Skeletal muscle satellite cell (primary cell): ENCODE measurements at regions not wholly inside any gene's neighbourhood (a gene's known extent, or its start where the extent isn't known, plus 50 kb on each side); places are given as distances from the start of the nearest gene placed in this dataset.

Experiments used
- H3K27me3 ChIP-seq: 2 replicates; pipeline ENCODE4 v1.7.0; 2013; ENCODE audit warnings: low read length; ENCODE audit not compliant: control insufficient read depth, insufficient read depth
- H3K36me3 ChIP-seq: 2 replicates; pipeline ENCODE4 v1.7.0; 2013; ENCODE audit warnings: mild to moderate bottlenecking, control low read depth, low read length; ENCODE audit not compliant: insufficient read depth
- H3K4me1 ChIP-seq: 2 replicates; pipeline ENCODE4 v1.7.0; 2013; ENCODE audit warnings: low read length; ENCODE audit not compliant: control insufficient read depth, insufficient read depth
- H3K4me2 ChIP-seq: 2 replicates; pipeline ENCODE4 v1.7.0; 2013; ENCODE audit warnings: mild to moderate bottlenecking, low read length
- H3K4me3 ChIP-seq: 2 replicates; pipeline ENCODE4 v1.7.0; 2013; ENCODE audit warnings: low read length
- H3K9ac ChIP-seq: 2 replicates; pipeline ENCODE4 v1.7.0; 2013; ENCODE audit warnings: mild to moderate bottlenecking, low read depth, low read length, moderate library complexity
- H3K9me3 ChIP-seq: replicated peaks from 2 replicates; pipeline ENCODE4 v1.7.0; 2013; ENCODE audit warnings: mild to moderate bottlenecking, control low read depth, low read length

- no peaks in the 10 kb centered on the region for H3K9me3 ChIP-seq
- no peaks in the 10 kb centered on the region for H3K4me1 ChIP-seq
- no peaks in the 10 kb centered on the region for H3K27me3 ChIP-seq
- no peak overlapping the region for H3K9ac ChIP-seq
- no peak overlapping the region for H3K4me3 ChIP-seq
- H3K4me2 ChIP-seq: no peak overlapping the region
- H3K36me3 ChIP-seq: no peaks in the 10 kb centered on the region
Observed at GRCh38 chr2:199707593-199708185, 143.3 kb downstream of the FTCDNL1 start.

GRCh38 chr2:199705538-199705937 lies 145.5 kb downstream of the FTCDNL1 start:
- Histone ChIP-seq H3K9me3 (no peaks in the 10 kb centered on the region), H3K4me3 (no peak overlapping the region), H3K9ac (no peak overlapping the region), H3K4me2 (no peak overlapping the region), H3K27me3 (no peaks in the 10 kb centered on the region), H3K4me1 (no peaks in the 10 kb centered on the region), H3K36me3 (no peaks in the 10 kb centered on the region)

DNA sequence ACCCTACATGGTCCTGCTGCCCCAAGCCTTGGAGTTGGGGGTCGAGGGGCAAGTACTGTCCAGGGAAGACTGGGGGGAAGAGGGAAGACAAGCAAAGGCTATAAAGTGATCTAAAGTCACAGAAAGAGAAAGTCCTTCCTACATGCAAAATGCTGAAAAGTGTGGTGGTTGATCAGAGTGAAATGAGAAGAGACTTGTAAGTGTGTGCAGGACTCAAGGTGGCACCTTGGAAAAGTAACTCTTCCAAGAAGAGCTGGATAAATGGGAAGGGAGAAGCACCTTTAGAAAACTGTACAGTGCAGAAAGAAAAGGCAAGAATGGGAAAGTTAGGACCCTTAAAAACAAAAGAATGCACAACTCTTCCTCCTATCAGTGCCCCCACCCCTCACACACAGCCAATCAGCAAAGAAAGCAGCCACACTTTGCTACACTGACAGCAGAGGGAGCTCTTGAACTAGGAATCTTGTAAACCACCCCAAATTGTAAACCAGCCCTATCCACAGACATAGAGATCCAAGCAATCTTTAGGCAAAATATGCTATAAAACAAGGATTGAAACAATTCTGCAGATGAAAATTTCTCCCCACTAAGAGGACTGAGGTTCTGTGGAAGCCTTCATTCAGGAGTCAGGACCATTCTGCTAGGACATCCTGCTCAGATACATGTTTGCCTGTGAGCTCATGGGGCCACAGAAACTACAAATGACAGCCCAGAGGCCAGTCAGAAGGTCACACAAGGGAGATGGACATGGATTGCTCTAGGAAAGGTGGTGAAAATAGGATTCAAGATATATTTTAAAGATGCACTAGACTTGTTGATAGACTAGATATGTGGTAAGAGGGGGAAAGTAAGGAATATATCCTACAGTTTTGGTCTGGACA lies 146.4 kb downstream of the FTCDNL1 start:
- Histone ChIP-seq H3K4me2 (no peak overlapping the region), H3K9me3 (no peaks in the 10 kb centered on the region), H3K4me1 (no peaks in the 10 kb centered on the region), H3K27me3 (no peaks in the 10 kb centered on the region), H3K4me3 (no peak overlapping the region), H3K36me3 (no peaks in the 10 kb centered on the region), H3K9ac (no peak overlapping the region)

GRCh38 chr2:199703199-199703598 lies 147.8 kb downstream of the FTCDNL1 start:
- Histone ChIP-seq H3K4me2 (no peak overlapping the region), H3K4me1 (no peaks in the 10 kb centered on the region), H3K9me3 (no peaks in the 10 kb centered on the region), H3K9ac (no peak overlapping the region), H3K36me3 (no peaks in the 10 kb centered on the region), H3K27me3 (no peaks in the 10 kb centered on the region), H3K4me3 (no peak overlapping the region)

- Histone ChIP-seq H3K9ac (no peak overlapping the region), H3K27me3 (peaks cover 5% of the 10 kb centered on the region), H3K36me3 (no peaks in the 10 kb centered on the region), H3K4me1 (no peaks in the 10 kb centered on the region), H3K9me3 (no peaks in the 10 kb centered on the region), H3K4me2 (no peak overlapping the region), H3K4me3 (no peak overlapping the region)
Observed at GRCh38 chr2:199697469-199697868, 153.5 kb downstream of the FTCDNL1 start.

DNA sequence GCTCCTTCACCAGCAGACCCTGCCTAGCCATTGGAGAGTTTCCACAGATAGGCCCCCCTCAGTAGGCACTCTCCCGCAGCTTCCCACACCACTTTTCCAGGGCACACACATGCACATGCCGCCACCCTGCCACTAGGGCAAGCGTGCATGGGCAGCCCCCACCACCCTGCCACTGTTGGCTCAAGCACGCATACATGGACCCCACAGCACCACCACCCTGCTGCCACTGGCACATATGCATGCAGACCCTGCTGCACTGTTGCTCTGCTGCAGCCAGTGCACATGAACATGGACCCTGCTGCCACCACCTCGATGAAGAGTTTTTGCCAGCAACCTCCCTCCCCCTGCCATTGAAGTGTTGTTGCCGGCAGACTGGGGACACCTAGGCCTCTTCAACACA lies 154.9 kb downstream of the FTCDNL1 start:
- H3K9me3 ChIP-seq: no peaks in the 10 kb centered on the region
- H3K4me3 ChIP-seq: no peak overlapping the region
- H3K4me1 ChIP-seq: no peaks in the 10 kb centered on the region
- peaks cover 5% of the 10 kb centered on the region for H3K27me3 ChIP-seq
- H3K9ac ChIP-seq: no peak overlapping the region
- H3K4me2 ChIP-seq: no peak overlapping the region
- H3K36me3 ChIP-seq: no peaks in the 10 kb centered on the region

DNA sequence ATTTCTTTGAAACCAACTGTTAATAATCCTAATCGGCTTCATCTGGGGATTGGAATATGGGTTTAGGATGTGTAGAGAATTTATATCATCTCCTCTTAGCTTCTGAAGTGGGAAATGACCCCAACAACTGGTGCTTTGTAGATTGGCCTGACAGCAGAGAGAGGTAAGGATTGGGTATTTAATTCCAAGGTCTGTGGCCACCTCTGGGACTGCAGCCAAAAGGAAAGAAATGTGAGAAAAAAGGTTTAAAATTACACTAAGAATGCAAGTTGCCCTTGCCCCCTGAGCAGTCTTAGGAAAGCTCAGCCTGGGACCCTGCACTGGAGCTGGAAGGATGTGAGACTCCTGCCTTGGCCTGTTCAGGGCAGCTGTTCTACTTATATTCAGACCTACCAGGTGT lies 157.1 kb downstream of the FTCDNL1 start:
- no peak overlapping the region for H3K4me3 ChIP-seq
- H3K9ac ChIP-seq: no peak overlapping the region
- H3K36me3 ChIP-seq: no peaks in the 10 kb centered on the region
- peaks cover 5% of the 10 kb centered on the region for H3K27me3 ChIP-seq
- no peaks in the 10 kb centered on the region for H3K4me1 ChIP-seq
- no peak overlapping the region for H3K4me2 ChIP-seq
- H3K9me3 ChIP-seq: no peaks in the 10 kb centered on the region

DNA sequence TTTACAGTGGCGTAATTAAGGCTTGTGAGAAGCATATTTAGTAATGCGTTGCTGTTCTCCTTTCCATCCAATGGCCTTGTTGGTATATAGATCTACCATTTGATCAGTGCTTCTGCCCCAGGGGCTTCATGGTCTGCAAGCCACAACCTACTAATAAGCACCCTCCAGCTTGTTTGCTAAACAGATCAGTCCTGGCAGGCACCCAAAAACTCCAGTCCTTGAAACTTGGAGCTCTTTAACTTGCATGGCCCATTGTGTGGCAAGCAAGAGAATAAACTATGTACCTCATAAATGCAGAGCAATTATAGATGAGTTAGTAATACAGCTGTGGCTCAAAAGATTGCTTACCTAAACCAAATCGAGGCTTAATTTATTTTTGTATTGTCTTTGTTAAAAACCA lies 158.5 kb downstream of the FTCDNL1 start:
- no peak overlapping the region for H3K4me3 ChIP-seq
- no peaks in the 10 kb centered on the region for H3K9me3 ChIP-seq
- no peak overlapping the region for H3K9ac ChIP-seq
- no peaks in the 10 kb centered on the region for H3K4me1 ChIP-seq
- H3K27me3 ChIP-seq: peaks cover under 1% of the 10 kb centered on the region
- H3K4me2 ChIP-seq: no peak overlapping the region
- H3K36me3 ChIP-seq: no peaks in the 10 kb centered on the region

DNA sequence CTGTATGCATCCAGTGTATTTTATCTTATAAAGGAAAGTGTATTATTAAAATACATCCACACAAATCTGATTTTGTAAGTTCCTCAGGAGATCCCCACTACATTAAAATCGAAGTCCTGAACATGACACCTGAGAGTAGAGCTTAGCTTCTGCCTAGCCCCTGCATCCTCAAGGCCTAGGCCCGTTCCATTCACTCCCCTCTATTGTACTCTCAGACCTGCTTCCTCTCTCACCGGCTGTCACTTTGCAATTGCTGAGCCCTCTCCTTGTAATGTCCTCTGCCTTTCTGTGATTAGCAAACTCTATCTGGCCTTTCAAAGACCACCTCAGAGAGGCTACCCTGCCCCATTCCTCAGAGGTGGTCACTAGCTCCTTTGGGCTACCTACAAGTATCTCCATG lies 160.8 kb downstream of the FTCDNL1 start:
- Histone ChIP-seq H3K4me1 (no peaks in the 10 kb centered on the region), H3K4me3 (no peak overlapping the region), H3K9me3 (no peaks in the 10 kb centered on the region), H3K9ac (no peak overlapping the region), H3K27me3 (no peaks in the 10 kb centered on the region), H3K4me2 (no peak overlapping the region), H3K36me3 (no peaks in the 10 kb centered on the region)

- no peak overlapping the region for H3K4me2 ChIP-seq
- no peak overlapping the region for H3K4me3 ChIP-seq
- H3K36me3 ChIP-seq: no peaks in the 10 kb centered on the region
- no peaks in the 10 kb centered on the region for H3K9me3 ChIP-seq
- H3K9ac ChIP-seq: no peak overlapping the region
- no peaks in the 10 kb centered on the region for H3K4me1 ChIP-seq
- H3K27me3 ChIP-seq: no peaks in the 10 kb centered on the region
Observed at GRCh38 chr2:199685669-199686068, 165.3 kb downstream of the FTCDNL1 start.

- no peaks in the 10 kb centered on the region for H3K27me3 ChIP-seq
- no peak overlapping the region for H3K4me2 ChIP-seq
- no peaks in the 10 kb centered on the region for H3K36me3 ChIP-seq
- H3K9me3 ChIP-seq: no peaks in the 10 kb centered on the region
- H3K9ac ChIP-seq: no peak overlapping the region
- H3K4me3 ChIP-seq: no peak overlapping the region
- no peaks in the 10 kb centered on the region for H3K4me1 ChIP-seq
Observed at GRCh38 chr2:199684832-199685231, 166.2 kb downstream of the FTCDNL1 start.

- Histone ChIP-seq H3K4me2 (no peak overlapping the region), H3K4me1 (no peaks in the 10 kb centered on the region), H3K4me3 (no peak overlapping the region), H3K36me3 (no peaks in the 10 kb centered on the region), H3K9ac (no peak overlapping the region), H3K9me3 (no peaks in the 10 kb centered on the region), H3K27me3 (no peaks in the 10 kb centered on the region)
Observed at GRCh38 chr2:199684168-199684567, 166.8 kb downstream of the FTCDNL1 start.
